ENCODE measurements at regions not wholly inside any gene's neighbourhood (a gene's known extent, or its start where the extent isn't known, plus 50 kb on each side); places are given as distances from the start of the nearest gene placed in this dataset.
"Not testable (repeated sequence)": the region's sequence is repeated elsewhere in the genome, so short reads cannot be mapped to it uniquely, and the experiment has no call there.

DNA sequence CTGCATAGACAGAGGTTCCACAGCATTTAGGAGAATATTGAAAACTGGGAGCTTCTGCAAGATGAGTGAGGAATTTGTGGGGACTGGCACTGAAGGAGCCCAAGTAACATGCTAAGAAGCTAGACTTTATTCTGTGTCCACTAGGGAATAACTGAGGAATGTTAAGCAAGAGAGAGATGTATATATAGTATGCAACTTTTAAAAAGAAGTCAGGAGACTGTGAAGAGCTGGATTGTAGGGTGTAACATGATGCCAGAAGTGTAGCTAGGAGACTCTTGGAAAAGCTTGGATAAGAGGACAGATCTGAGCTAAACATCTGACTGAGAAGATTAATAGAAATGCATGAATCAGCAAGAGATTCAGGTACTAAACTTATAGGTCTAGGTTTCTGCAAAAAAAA, 270.6 kb upstream of the MMADHC start:
- no peaks in the 10 kb centered on the region for H3K4me1 ChIP-seq (ENCODE audit: insufficient read depth, low read length, poor library complexity, severe bottlenecking)
- TF ChIP-seq, protein P1, sequence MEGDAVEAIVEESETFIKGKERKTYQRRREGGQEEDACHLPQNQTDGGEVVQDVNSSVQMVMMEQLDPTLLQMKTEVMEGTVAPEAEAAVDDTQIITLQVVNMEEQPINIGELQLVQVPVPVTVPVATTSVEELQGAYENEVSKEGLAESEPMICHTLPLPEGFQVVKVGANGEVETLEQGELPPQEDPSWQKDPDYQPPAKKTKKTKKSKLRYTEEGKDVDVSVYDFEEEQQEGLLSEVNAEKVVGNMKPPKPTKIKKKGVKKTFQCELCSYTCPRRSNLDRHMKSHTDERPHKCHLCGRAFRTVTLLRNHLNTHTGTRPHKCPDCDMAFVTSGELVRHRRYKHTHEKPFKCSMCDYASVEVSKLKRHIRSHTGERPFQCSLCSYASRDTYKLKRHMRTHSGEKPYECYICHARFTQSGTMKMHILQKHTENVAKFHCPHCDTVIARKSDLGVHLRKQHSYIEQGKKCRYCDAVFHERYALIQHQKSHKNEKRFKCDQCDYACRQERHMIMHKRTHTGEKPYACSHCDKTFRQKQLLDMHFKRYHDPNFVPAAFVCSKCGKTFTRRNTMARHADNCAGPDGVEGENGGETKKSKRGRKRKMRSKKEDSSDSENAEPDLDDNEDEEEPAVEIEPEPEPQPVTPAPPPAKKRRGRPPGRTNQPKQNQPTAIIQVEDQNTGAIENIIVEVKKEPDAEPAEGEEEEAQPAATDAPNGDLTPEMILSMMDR (conservative IDR thresholded peaks at IDR 0.05; ENCODE audit: low read length) = no peak
- no peak for TF ChIP-seq EZH2phosphoT487 (IDR thresholded peaks at IDR 0.05; ENCODE audit: borderline replicate concordance)
- H3K9me3 ChIP-seq (ENCODE audit: insufficient read depth, low read depth, low read length) = no peaks in the 10 kb centered on the region
- no peaks in the 10 kb centered on the region for H3K9me2 ChIP-seq (replicated peaks; ENCODE audit: low read depth, low read length)
- H3K79me2 ChIP-seq (ENCODE audit: insufficient read depth, low read length) = no peaks in the 10 kb centered on the region
- H3F3A ChIP-seq (ENCODE audit: low read depth) = no peaks in the 10 kb centered on the region
- no peaks in the 10 kb centered on the region for H4K20me1 ChIP-seq (ENCODE audit: insufficient read depth, low read length, poor library complexity, severe bottlenecking)
- no peak overlapping the region for H2AFZ ChIP-seq (ENCODE audit: low read length)
- H3K27me3 ChIP-seq (ENCODE audit: insufficient read depth, low read length, poor library complexity, severe bottlenecking) = no peaks in the 10 kb centered on the region
- no peak overlapping the region for H3K4me3 ChIP-seq (ENCODE audit: low read length, poor library complexity, severe bottlenecking)
- no peaks in the 10 kb centered on the region for H3K36me3 ChIP-seq (ENCODE audit: insufficient read depth, low read length)
- H3K9ac ChIP-seq (ENCODE audit: low read depth, low read length, poor library complexity, severe bottlenecking) = no peak overlapping the region
- no peak overlapping the region for H3K4me2 ChIP-seq (ENCODE audit: low read depth, low read length, poor library complexity, severe bottlenecking)

DNA sequence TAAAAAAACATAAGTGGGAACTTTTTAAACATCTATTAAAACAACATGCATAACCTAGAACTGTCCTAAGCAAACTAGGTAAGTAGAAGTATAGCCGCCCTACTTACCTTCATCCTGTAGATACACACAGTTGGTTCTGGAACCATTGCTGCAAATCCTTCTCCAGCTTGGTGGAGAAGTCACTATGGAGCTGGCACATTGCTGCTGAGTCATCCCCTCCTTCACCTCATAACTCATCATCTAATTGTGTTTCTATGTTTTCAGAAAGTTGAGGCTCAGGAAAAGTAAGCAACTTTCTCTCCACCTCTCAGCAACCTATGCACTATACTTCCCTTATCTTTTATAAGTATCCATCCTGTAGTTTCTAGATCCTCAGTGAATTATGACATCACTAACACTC, 269.8 kb upstream of the MMADHC start:
- Histone ChIP-seq H4K20me1 (ENCODE audit: insufficient read depth, low read length, poor library complexity, severe bottlenecking) (no peaks in the 10 kb centered on the region), H3K4me1 (ENCODE audit: insufficient read depth, low read length, poor library complexity, severe bottlenecking) (no peaks in the 10 kb centered on the region), H3K4me2 (ENCODE audit: low read depth, low read length, poor library complexity, severe bottlenecking) (no peak overlapping the region), H3K9me2 (replicated peaks; ENCODE audit: low read depth, low read length) (no peaks in the 10 kb centered on the region), H3K36me3 (ENCODE audit: insufficient read depth, low read length) (no peaks in the 10 kb centered on the region), H3K4me3 (ENCODE audit: low read length, poor library complexity, severe bottlenecking) (no peak overlapping the region), H3K9me3 (ENCODE audit: insufficient read depth, low read depth, low read length) (no peaks in the 10 kb centered on the region), H3F3A (ENCODE audit: low read depth) (no peaks in the 10 kb centered on the region), H2AFZ (ENCODE audit: low read length) (no peak overlapping the region), H3K9ac (ENCODE audit: low read depth, low read length, poor library complexity, severe bottlenecking) (no peak overlapping the region), H3K27me3 (ENCODE audit: insufficient read depth, low read length, poor library complexity, severe bottlenecking) (no peaks in the 10 kb centered on the region), H3K79me2 (ENCODE audit: insufficient read depth, low read length) (no peaks in the 10 kb centered on the region)
- TF ChIP-seq, protein P1 (conservative IDR thresholded peaks at IDR 0.05; ENCODE audit: low read length) = no peak
- TF ChIP-seq EZH2phosphoT487 (IDR thresholded peaks at IDR 0.05; ENCODE audit: borderline replicate concordance) = no peak

DNA sequence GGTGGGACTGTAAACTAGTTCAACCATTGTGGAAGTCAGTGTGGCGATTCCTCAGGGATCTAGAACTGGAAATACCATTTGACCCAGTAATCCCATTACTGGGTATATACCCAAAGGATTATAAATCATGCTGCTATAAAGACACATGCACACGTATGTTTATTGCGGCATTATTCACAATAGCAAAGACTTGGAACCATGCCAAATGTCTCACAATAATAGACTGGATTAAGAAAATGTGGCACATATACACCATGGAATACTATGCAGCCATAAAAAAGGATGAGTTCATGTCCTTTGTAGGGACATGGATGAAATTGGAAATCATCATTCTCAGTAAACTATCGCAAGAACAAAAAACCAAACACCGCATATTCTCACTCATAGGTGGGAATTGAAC, 268.3 kb upstream of the MMADHC start:
- H3K4me1 ChIP-seq (ENCODE audit: insufficient read depth, low read length, poor library complexity, severe bottlenecking); H3K4me3 ChIP-seq (ENCODE audit: low read length, poor library complexity, severe bottlenecking); H3K27me3 ChIP-seq (ENCODE audit: insufficient read depth, low read length, poor library complexity, severe bottlenecking); H3K36me3 ChIP-seq (ENCODE audit: insufficient read depth, low read length); H3K9me2 ChIP-seq (replicated peaks; ENCODE audit: low read depth, low read length); H3K4me2 ChIP-seq (ENCODE audit: low read depth, low read length, poor library complexity, severe bottlenecking); H3K79me2 ChIP-seq (ENCODE audit: insufficient read depth, low read length); H3K9me3 ChIP-seq (ENCODE audit: insufficient read depth, low read depth, low read length); H3K9ac ChIP-seq (ENCODE audit: low read depth, low read length, poor library complexity, severe bottlenecking); H2AFZ ChIP-seq (ENCODE audit: low read length); H3F3A ChIP-seq (ENCODE audit: low read depth); H4K20me1 ChIP-seq (ENCODE audit: insufficient read depth, low read length, poor library complexity, severe bottlenecking): not testable (repeated sequence)

DNA sequence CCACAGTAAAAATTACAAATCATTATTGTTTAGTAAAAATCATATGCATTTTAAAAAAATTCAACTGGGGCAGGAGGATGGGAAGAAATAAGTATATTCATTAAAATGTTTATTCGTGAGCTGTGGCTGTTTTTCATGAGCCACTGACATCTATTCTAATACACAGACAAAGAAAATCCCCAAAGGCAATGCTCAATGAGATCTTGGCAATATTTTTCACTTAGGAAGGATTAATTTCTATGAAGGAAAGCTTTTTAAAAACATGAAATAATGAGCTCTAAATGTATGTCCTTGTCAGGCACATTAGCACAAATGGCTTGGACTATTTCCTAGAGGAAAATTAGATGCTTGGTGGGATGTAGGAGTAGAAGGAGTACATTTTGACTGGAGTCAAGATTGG, 262.0 kb upstream of the MMADHC start:
- H3K9me2 ChIP-seq (replicated peaks; ENCODE audit: low read depth, low read length) = no peaks in the 10 kb centered on the region
- no peak overlapping the region for H3K9ac ChIP-seq (ENCODE audit: low read depth, low read length, poor library complexity, severe bottlenecking)
- H3K79me2 ChIP-seq (ENCODE audit: insufficient read depth, low read length) = no peaks in the 10 kb centered on the region
- H3K36me3 ChIP-seq (ENCODE audit: insufficient read depth, low read length) = no peaks in the 10 kb centered on the region
- TF ChIP-seq, protein P1 (conservative IDR thresholded peaks at IDR 0.05; ENCODE audit: low read length) = no peak
- TF ChIP-seq EZH2phosphoT487 (IDR thresholded peaks at IDR 0.05; ENCODE audit: borderline replicate concordance) = no peak
- no peak overlapping the region for H3K4me3 ChIP-seq (ENCODE audit: low read length, poor library complexity, severe bottlenecking)
- no peaks in the 10 kb centered on the region for H3F3A ChIP-seq (ENCODE audit: low read depth)
- no peaks in the 10 kb centered on the region for H4K20me1 ChIP-seq (ENCODE audit: insufficient read depth, low read length, poor library complexity, severe bottlenecking)
- no peaks in the 10 kb centered on the region for H3K27me3 ChIP-seq (ENCODE audit: insufficient read depth, low read length, poor library complexity, severe bottlenecking)
- H3K9me3 ChIP-seq (ENCODE audit: insufficient read depth, low read depth, low read length) = no peaks in the 10 kb centered on the region
- no peak overlapping the region for H3K4me2 ChIP-seq (ENCODE audit: low read depth, low read length, poor library complexity, severe bottlenecking)
- no peak overlapping the region for H2AFZ ChIP-seq (ENCODE audit: low read length)
- H3K4me1 ChIP-seq (ENCODE audit: insufficient read depth, low read length, poor library complexity, severe bottlenecking) = no peaks in the 10 kb centered on the region

Data from Loucy (cell line).